ENCODE measurements at regions not wholly inside any gene's neighbourhood (a gene's known extent, or its start where the extent isn't known, plus 50 kb on each side); places are given as distances from the start of the nearest gene placed in this dataset.

DNA sequence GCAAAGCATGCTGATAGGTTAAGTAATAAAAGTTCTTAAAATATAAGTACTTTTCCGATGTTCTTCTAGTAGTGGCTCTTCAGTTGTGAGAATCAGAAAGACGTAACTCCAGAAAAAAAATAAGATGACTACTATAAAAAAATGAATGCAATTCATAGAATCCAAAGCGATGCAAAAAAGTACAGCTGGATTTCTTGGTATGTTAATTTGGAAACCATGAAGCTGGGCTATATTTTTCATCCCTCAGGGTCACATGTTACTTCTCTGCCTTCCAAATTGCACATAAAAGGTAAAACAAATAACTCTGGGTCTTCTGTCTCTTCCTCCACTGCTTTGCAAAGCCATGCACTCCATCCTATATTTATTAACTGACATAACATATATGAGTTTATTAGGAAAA, 843.9 kb upstream of the DPPA4 start:
- TF ChIP-seq, protein P1, sequence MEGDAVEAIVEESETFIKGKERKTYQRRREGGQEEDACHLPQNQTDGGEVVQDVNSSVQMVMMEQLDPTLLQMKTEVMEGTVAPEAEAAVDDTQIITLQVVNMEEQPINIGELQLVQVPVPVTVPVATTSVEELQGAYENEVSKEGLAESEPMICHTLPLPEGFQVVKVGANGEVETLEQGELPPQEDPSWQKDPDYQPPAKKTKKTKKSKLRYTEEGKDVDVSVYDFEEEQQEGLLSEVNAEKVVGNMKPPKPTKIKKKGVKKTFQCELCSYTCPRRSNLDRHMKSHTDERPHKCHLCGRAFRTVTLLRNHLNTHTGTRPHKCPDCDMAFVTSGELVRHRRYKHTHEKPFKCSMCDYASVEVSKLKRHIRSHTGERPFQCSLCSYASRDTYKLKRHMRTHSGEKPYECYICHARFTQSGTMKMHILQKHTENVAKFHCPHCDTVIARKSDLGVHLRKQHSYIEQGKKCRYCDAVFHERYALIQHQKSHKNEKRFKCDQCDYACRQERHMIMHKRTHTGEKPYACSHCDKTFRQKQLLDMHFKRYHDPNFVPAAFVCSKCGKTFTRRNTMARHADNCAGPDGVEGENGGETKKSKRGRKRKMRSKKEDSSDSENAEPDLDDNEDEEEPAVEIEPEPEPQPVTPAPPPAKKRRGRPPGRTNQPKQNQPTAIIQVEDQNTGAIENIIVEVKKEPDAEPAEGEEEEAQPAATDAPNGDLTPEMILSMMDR (conservative IDR thresholded peaks at IDR 0.05; ENCODE audit: low read depth, low read length), result no peak
- no peak for TF ChIP-seq EZH2 (IDR thresholded peaks at IDR 0.05; ENCODE audit: low read length, unreplicated experiment)
- TF ChIP-seq EZH2phosphoT487 (IDR thresholded peaks at IDR 0.05; ENCODE audit: borderline replicate concordance, low read length), result no peak

All from PC-3 (cell line).